HG03097 (cell line): ENCODE measurements at regions not wholly inside any gene's neighbourhood (a gene's known extent, or its start where the extent isn't known, plus 50 kb on each side); places are given as distances from the start of the nearest gene placed in this dataset.

ENCODE experiments used
- ATAC-seq: cut with Tn5 transposase; IDR thresholded peaks from one replicate; pipeline ENCODE4 v1.9.1; 2021; ENCODE audit not compliant: unreplicated experiment, low FRiP score

DNA sequence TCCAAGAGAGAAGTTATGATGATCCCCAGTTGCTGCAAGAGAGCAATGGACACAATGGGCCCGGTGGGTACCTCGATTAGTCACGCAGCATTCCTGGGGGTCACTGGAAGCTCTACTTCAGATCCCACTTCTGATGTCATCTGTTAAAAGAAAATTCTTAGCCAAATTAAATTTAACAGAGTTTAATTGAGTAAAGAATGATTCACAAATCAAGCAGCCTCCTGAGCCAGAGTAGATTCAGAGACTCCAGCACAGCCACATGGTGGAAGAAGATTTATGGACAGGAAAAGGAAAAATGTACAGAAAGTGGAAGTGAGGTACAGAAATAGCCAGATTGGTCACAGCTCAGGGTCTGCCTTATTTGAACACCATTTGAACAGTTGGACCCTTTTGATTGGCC lies 107.5 kb downstream of the SPTSSA start:
- ATAC-seq = no peak

DNA sequence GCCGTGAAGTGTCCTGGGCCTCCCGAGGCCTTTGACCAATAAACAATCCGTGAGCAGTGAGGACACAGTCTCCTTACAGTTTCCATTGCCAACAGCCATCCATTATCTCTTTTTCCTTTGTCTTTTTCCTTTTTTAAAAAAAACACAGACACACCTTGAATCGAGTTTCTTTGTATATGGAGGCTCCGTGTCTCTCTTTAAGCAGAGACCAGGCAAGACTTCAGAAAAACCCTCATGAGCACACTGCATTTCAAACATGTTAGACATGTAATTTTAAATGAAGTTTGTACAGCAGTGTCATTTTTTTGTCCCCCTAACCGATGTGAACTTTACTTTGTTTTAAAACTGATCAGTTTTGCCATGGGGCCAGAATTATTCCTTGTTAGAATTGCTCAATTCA lies 111.1 kb downstream of the SPTSSA start:
- ATAC-seq = no peak

DNA sequence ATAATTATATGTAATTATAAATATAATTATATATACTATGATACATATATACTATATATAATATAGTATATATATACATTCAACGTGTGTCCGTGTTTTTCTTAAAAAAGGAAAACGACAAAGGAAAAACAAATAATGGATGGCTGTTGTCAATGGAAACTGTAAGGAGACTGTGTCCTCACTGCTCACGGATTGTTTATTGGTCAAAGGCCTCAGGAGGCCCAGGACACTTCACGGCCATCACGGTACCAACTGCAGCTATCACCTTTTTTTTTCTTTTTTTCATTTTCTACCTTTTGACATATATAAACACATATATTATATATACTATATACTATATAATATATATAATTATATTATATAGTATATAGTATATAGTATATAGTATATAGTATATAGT lies 113.4 kb downstream of the SPTSSA start:
- ATAC-seq = no peak

- peak; percentile 56 for ATAC-seq
Measured at GRCh38 chr14:34347683-34348082, 114.4 kb downstream of the SPTSSA start.

DNA sequence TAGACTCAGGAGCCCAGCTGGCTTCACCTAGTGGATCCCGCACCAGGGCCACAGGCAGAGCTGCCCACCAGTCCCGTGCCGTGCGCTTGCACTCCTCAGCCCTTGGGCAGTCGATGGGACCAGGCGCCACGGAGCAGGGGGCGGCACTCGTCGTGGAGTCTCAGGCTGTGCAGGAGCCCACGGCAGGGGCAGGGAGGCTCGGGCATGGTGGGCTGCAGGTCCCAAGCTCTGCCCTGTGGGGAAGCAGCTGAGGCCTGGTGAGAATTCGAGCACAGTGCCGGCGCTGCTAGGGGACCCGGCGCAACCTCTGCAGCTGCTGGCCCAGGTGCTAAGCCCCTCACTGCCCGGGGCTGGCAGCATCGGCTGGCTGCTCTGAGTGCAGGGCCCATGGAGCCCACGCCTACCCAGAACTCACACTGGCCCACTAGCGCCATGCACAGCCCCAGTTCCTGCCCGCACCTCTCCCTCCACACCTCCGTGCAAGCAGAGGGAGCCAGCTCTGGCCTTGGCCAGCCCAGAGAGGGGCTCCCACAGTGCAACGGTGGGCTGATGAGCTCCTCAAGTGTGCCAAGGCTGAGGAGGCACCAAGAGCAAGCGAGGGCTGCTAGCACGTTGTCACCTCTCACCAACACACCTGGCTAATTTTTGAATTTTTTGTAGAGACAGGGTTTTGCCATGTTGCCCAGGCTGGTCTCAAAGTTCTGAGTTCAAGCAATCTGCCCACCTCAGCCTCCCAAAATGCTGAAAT lies 116.1 kb downstream of the SPTSSA start:
- no peak for ATAC-seq

- ATAC-seq = no peak
Measured at GRCh38 chr14:34344318-34344717, 117.7 kb downstream of the SPTSSA start.

GRCh38 chr14:34340025-34340625 lies 121.9 kb downstream of the SPTSSA start:
- no peak for ATAC-seq

DNA sequence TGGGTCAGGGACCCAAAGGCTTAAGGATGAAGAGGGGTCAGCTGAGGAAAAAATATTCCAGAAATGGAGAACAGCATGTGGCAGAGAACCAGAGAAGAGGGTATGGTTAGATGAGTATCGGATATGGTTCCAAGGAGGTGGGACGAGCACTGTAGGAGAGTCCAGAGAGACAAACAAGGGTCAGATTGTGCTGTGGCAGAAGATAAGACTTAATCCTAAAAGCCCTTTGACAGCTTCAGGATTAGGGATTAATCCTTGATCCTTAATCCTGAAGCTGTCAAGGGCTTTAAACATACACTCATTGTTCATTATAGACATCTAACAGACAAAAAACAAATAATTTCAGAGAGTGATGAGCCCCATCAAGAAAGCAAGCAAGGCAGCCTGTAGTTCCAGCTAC lies 124.0 kb downstream of the SPTSSA start:
- no peak for ATAC-seq

DNA sequence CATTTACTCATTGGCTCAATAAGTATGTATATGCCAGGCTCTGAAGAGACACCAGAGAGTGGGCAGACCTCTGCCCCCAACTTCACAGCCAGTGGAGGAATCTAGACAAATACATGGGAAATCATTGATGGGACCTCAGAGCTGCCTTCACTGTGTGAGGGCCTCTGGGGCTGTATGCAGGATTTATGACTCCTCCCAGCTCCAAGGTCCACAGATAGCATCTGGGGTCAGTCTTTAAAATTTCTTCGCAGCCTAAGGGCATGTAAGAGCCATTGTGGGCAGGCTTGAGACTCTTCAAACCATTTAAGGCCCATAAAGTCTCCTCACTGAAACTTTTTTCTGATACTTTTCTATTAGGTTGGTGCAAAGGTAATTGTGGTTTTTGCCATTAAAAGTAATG lies 125.5 kb downstream of the SPTSSA start:
- ATAC-seq = no peak

GRCh38 chr14:34335968-34336367 lies 126.1 kb downstream of the SPTSSA start:
- ATAC-seq = no peak

- ATAC-seq = no peak
Measured at GRCh38 chr14:34334329-34334728, 127.7 kb downstream of the SPTSSA start.

GRCh38 chr14:34331728-34332623 lies 130.1 kb downstream of the SPTSSA start:
- ATAC-seq = peak; percentile 74

DNA sequence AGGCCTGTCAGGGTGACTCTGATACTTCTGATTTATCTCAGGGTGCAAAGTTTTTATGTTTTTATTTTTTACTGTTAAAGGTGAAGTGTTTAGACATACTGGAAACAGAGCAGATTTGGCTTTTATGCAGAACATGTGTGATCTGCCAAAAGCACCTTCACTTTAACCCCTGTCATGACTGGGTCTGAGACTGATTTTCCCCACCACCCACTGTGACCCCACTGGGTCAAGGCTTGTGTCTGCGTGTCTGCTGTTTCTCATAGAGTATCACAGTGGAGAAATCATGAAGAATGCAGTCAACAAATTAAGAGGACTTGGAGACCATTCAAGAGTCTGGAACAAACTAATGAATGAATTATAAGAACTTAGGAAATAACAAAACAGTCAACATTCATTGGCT lies 131.2 kb downstream of the SPTSSA start:
- ATAC-seq = no peak

DNA sequence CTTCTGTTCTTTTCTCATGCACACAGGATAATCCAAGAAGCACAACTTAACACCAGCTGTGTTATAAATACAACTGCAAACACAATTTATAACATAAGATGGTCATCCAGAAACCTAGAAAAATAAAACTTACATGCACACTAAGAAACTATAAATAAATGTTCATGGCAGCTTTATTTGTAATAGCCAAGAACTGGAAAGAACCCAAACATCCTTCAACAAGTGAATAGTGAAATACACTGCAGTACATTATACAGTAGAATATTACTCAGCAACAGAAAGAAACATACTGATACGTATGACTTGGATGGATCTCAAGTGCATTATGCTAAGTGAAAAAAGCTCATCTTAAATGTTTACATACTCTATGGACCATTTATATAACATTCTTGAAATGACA lies 132.7 kb downstream of the SPTSSA start:
- ATAC-seq = no peak

DNA sequence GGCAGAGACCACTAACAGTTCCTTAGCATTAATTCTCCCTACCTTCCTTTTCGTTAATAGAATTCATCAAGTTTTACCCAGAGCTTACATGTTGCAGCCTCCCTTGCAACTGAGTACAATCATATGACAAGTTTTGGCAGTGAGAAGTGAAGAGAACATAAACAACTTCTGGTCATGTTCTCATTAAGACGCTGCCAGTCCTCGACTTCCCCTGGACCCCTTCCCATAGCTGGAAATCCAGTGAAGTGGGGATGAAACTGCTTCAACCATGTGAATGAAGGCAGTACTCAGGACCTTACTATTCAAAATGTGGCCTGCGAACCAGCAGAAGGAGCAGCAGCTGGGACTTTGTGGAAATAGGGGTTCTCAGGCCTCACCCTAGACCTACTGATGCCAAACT lies 133.9 kb downstream of the SPTSSA start:
- ATAC-seq = no peak

DNA sequence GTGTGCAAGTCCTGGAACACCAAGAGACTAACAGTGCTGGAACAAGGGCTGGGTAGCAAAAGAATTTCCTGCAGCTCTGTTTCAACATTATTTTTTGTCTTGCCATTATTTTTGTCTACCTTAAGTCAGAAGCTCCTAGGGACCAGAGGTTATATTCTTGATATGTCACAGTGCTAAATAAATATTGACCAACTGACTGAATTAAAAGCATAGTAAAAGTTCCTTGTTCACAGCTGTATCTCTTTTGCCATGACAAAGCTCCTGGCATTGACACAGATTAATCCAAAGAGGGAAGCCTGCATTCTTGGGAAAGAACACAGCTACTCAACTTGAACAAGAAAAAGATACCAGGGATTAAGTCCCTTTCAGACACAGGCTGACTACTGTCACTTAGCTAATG lies 136.5 kb downstream of the SPTSSA start:
- ATAC-seq = no peak

DNA sequence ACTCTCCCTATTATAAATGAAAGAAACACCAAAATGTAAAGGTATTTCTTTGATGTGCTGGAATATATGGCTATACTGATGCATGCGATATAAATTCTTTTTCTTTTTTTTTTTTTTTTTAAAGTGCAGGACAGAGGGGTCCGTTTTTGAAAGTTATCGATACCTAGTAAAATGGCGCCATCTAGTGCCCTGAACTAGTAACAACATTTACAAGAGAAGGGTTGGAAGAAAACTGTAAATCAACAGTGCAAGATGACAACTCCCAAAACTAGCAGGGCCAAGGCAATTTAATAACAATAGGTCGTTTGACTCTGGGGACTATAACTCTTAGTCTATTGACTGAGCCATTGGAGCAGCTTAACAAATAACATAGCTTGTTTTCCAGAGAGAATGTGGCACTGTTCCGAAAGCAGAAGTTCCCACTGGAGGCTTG lies 137.7 kb downstream of the SPTSSA start:
- ATAC-seq = no peak

DNA sequence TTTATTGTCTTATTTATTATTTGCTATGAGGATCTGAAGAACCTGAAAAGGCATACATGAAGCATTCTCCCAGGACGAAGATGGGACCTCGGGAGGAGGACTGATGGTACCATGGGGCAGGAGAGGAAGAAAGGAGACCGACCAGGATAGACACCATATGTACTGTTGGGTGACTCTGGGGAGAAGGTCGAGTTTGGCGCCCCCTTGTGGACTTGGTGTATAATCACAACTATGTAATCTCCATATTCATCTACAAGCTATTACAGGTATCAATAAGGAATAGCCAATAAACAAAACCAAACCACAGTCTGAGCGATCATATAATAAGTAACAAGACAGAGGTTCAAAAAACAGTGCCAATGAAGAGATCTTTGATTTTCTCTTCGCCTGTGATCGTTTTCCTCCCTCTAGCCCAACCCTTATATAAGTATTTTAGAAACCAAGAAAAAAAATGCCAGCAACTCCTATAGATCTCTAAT lies 139.1 kb downstream of the SPTSSA start:
- ATAC-seq = no peak

DNA sequence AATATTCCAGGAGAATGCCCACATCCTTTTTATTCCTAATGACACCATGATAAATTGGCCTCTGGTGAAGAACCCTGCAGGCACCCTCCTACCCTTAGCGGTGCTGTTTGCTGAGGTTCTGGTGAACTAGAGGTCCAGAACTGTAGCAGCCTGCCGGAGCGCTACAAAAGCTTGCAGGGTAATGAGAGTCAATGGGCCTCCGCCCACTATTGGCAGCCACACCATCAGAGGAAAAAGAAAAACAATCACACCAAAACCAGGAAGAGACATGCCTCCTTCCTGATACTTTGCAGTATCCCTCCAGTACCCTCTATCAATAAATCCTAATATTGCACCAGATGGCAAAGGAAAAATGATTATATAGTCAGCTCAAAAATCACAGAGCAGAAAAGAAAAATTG lies 142.9 kb downstream of the SPTSSA start:
- no peak for ATAC-seq

GRCh38 chr14:34318014-34318413 lies 144.0 kb downstream of the SPTSSA start:
- ATAC-seq = no peak

GRCh38 chr14:34310724-34311123 lies 151.3 kb downstream of the SPTSSA start:
- no peak for ATAC-seq
